ENCODE measurements at regions not wholly inside any gene's neighbourhood (a gene's known extent, or its start where the extent isn't known, plus 50 kb on each side); places are given as distances from the start of the nearest gene placed in this dataset.
A peak's percentile ranks its signal among the peaks of the same experiment; 100 is the strongest.
"Not testable (repeated sequence)": the region's sequence is repeated elsewhere in the genome, so short reads cannot be mapped to it uniquely, and the experiment has no call there.

DNA sequence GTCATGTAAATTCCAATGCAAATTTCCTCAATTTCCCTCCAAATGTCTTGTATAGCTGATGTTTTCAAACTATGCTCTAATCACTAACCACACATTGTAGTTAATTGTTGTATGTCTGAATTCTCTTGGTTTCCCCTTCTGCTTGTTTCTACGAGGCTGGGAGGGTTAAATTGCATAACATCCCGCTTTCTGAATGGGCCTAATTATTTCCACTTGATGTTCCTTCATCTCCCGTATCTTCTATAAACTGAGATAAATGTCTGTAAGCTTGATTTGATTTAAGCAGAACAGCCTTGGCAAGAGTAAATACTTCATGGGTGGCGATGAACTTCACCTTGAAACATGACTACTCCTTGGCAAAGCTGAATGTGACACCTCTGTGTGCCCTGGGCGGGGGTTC lies 72.2 kb downstream of the SERINC2 start:
- no peak for DNase-seq

- peak; percentile 56 for DNase-seq
These were observed 74.1 kb downstream of the SERINC2 start for GRCh38 chr1:31487143-31487542.

- no peak for DNase-seq
These were observed 74.8 kb downstream of the SERINC2 start for GRCh38 chr1:31487721-31488293.

- no peak for DNase-seq
These were observed 75.5 kb downstream of the SERINC2 start for GRCh38 chr1:31488528-31488927.

GRCh38 chr1:31489575-31489974 lies 76.6 kb downstream of the SERINC2 start:
- DNase-seq = not testable (repeated sequence)

- DNase-seq = not testable (repeated sequence)
These were observed 77.6 kb downstream of the SERINC2 start for GRCh38 chr1:31490596-31490995.

DNA sequence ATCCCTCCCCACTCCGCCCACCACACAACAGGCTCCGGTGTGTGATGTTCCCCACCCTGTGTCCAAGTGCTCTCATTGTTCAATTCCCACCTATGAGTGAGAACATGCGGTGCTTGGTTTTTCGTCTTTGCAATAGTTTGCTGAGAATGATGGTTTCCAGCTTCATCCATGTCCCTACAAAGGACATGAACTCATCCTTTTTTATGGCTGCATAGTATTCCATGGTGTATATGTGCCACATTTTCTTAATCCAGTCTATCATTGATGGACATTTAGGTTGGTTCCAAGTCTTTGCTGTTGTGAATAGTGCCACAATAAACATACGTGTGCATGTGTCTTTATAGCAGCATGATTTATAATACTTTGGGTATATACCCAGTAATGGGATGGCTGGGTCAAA lies 81.0 kb upstream of the TINAGL1 start:
- not testable (repeated sequence) for DNase-seq

DNA sequence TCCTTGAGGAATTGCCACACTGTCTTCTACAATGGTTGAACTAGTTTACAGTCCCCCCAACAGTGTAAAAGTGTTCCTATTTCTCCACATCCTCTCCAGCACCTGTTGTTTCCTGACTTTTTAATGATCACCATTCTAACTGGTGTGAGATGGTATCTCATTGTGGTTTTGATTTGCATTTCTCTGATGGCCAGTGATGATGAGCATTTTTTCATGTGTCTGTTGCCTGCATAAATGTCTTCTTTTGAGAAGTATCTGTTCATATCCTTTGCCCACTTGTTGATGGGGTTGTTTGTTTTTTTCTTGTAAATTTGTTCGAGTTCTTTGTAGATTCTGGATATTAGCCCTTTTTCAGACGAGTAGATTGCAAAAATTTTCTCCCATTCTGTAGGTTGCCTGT lies 80.5 kb upstream of the TINAGL1 start:
- DNase-seq = not testable (repeated sequence)

DNA sequence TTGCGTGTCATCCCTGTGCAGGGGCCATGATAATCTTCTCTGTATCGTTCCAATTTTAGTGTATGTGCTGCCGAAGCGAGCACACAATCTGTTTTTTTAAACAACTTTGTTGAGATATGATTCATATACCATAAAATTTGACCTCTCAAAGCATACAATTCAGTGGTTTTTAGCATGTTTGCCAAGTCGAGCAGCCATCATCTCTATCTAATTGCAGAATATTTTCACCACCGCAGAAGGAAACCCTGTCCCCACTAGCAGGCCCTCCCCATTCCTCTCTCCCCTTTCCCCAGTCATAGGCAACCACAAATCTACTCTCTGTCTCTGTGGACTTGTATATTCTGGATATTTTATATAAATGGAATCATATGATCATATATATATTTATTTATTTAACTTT lies 78.7 kb upstream of the TINAGL1 start:
- DNase-seq = no peak

DNA sequence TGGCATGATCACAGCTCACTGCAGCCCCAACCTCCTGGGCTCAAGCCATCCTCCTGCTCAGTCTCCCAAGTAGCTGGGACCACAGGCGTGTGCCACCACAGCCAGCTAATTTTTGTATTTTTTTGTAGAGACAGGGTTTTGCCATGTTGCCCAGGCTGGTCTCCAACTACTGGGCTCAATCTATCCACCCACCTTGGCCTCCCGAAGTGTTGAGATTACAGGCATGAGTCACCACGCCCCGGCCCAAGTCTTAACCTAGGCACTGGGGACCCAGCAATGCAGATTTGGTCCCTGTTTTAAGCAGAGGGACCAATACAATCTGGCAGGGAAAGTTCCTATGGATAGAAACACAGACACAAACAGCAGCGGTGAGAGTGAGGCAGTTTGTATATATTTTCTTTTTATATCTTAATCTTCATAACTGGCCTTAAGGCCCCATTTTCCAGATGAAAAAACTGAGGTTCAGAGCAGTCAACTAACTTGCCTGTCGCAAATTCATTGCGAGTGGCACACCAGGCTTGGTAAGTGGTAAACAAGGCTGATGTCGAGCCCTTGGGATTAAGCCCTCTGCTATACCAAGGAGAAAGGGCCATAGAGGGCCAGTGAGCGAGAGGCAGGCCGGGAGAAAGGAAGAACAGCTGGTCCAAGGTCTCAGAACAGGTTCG lies 77.8 kb upstream of the TINAGL1 start:
- DNase-seq = no peak

DNA sequence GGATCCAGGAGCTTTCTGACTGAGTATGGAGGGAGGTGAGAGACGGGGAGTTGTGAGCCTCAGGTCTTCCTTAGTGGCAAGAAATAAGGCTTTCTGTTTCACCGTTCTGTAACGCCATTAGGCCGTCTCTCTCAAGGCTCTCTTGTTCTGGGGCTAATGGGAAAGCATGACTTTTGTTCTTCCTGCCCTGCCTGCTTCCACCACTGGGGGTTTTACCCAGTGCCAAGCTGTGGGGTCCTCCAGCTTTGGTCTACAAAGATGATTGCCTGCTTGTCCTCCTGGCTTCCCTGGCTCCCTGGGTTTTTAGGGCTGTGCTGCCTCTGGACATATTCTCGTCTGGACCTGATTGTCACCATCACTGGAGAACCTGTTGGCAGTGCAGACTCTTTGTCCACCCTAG lies 74.8 kb upstream of the TINAGL1 start:
- DNase-seq = no peak

- no peak for DNase-seq
These were observed 74.1 kb upstream of the TINAGL1 start for GRCh38 chr1:31502253-31502652.

- no peak for DNase-seq
These were observed 73.3 kb upstream of the TINAGL1 start for GRCh38 chr1:31502926-31503511.

DNA sequence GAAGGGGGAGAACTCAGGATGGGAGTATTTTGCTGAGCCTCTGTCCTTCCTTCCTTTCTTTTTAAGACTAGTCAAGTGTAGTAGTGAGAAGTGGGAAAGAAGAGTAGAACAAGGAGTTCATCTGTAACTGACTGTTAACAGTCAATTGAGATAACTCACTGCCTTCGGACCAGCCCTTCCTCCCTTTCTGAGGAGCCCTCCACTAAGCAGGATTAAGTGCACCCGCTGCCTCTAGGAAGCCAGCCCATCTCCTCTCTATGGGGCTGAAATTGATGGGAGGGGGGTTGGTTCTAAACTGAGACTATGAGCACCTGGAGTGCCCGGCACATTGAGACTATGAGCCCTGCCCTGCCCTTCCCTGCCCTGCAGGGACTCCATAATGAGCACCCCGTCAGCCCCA lies 72.7 kb upstream of the TINAGL1 start:
- DNase-seq = no peak

DNA sequence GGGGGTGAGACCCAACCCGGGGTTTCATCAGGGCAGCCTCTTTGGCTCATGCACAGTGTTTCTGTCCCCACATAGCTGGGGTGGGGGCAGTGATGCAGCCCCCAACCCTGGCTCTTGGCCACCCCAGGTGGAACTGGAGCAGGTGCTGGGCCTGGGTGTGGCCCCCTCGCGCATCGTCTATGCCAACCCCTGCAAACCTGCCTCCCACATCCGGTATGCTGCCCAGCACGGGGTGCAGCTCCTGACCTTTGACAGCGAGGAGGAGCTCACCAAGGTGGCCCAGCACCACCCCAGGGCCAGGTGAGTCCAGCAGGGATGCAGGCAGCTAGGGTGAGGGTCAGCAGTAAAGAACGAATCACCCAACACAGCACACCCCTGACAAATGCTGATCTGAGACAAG lies 72.3 kb upstream of the TINAGL1 start:
- no peak for DNase-seq

- DNase-seq = no peak
These were observed 70.3 kb upstream of the TINAGL1 start for GRCh38 chr1:31505911-31506497.

- DNase-seq = no peak
These were observed 69.1 kb upstream of the TINAGL1 start for GRCh38 chr1:31507221-31507620.

DNA sequence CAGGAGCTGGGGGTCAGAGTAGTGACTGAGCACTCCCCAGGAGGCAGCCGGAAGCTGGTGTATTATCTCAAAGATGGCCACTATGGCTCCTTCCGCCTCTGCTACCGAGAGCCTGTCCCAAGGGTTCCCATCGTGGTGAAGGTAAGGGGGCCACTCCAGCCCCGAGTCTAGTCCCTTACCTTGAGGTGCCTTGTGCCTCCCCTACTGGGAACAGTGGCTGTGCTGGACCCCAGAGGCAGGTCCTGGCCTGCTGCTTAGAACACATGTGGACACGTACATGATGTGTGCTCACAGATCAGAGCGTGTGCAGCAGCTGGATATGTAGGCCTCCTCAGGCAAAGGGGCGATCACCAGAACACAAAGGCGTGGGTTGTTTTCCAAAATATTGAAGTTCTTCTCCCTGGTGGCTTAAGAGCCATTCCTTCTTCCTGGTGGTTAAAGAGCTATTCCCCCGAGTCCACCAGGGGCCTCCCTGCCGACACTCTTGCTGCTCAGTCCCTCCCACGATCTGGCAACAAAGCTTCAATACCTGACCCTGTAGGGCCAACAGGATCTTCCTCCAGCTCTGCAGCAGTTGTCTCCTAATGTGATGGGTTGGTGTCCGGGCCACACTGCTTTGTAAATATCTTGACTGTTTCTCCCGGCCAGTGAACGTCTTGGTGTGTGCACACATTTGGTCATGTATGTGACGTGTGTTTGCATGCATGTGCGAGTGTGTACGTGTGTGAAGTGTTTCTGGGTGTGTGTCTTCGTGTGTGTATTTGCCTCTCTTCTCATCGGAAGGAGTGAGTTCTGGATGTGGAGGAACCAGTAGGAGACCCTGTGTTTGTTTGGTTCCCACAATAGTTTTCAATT lies 68.4 kb upstream of the TINAGL1 start:
- DNase-seq = no peak

DNA sequence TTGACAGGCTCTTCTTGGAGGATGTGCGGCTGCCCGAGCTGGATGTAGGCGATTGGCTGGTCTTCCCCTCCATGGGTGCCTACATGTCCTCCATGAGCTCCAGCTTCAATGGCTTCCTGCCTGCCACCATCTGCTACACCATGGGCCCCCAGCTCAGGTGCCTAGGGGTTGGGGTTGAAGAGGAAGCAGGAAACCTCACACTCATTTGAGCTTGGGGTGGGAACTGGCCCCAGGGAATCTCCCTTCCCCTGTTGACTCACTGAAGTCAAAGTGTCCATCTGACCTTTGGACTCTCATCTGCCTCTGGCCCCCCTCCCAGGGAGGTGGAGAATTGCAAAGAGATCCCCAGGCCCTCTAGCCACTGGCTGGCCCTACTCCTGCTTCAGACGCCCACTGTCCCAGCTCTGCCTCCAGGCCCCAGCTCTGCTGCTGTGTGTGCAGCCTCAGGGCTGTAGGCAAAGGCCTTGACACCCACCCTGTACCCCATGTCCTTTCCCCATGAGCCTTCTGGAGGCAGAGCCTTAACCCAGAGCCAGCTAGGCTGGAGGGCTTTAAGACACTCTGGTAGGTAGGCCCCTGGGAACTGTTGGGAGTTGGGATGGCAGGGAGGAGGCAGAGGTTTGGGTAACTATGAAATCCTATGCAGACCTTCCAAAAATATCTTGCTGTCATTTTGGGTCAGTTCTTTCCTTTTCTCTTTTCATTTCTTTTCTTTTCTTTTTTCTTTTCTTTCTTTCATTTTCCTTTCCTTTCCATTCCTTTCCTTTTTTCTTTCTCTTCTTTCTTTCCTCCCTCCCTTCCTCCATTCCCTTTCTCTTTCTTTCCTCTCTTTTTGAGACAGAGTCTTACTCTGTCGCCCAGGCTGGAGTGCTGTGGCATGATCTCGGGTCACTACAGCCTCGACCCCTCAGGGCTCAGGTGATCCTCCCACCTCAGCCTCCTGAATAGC lies 66.9 kb upstream of the TINAGL1 start:
- DNase-seq = no peak

DNA sequence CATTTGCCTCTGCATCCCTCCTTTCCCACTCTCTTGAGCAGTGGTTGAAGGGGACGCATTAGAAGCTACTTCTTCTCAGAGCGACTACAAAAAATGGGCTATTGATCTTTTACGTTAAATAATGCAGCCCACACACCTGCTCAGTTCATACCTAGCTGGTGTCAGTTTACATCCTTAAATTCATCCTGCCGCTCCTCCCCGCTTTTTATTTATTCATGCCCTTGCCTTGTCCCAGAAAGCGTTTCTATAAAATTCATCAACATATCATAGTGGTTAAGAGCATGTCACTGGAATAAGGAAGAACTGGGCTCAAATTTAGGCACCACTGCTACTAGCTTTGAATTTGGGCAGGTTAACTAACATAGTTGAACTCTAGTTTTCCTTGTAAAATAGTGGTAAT lies 66.0 kb upstream of the TINAGL1 start:
- DNase-seq = no peak

- no peak for DNase-seq
These were observed 65.2 kb upstream of the TINAGL1 start for GRCh38 chr1:31510853-31511789.

All from CD4-positive, alpha-beta T cell treated with Interleukin-21 for 1 hour (primary cell).